ENCODE measurements at regions not wholly inside any gene's neighbourhood (a gene's known extent, or its start where the extent isn't known, plus 50 kb on each side); places are given as distances from the start of the nearest gene placed in this dataset.

GRCh38 chr13:64305246-64305645 lies 2889.6 kb upstream of the PCDH20 start:
- intact Hi-C loops (cut with DNase I) = no loop called here
- H3K27ac ChIP-seq = no peak overlapping the region
- H3K9me3 ChIP-seq = no peaks in the 10 kb centered on the region
- no peaks in the 10 kb centered on the region for H3K27me3 ChIP-seq (replicated peaks; ENCODE audit: insufficient read depth)
- no peaks in the 10 kb centered on the region for H3K4me1 ChIP-seq (replicated peaks)
- DNase-seq (ENCODE audit: low spot score) = no peak
- no peaks in the 10 kb centered on the region for H3K36me3 ChIP-seq
- TF ChIP-seq POLR2AphosphoS5 (IDR thresholded peaks at IDR 0.05) = no peak
- TF ChIP-seq POLR2A (IDR thresholded peaks at IDR 0.05) = no peak
- TF ChIP-seq CTCF (IDR thresholded peaks at IDR 0.05) = no peak
- H3K4me3 ChIP-seq = no peak overlapping the region

DNA sequence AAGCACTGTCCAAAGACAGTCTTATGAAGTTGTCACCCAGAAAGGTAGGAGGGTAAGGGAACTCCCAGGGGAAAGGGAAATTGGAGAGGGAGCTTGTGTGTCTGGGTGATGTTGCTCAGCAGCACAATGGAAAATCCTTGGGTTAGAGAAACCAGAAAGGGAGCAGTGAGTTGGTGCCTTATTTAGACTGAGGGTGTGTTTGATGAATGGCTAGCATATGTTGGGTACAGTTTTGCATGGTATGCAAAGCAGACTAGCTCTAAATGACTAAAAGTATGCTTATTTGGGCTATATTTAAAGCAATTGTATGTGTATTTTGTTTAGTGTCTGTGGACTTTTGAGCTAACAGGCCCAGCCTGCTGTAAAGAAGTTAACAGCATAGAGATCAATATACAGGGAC lies 2884.6 kb upstream of the PCDH20 start:
- intact Hi-C loops (cut with DNase I) = no loop called here
- H3K4me1 ChIP-seq (replicated peaks) = no peaks in the 10 kb centered on the region
- TF ChIP-seq CTCF (IDR thresholded peaks at IDR 0.05) (no peak), POLR2A (IDR thresholded peaks at IDR 0.05) (no peak), POLR2AphosphoS5 (IDR thresholded peaks at IDR 0.05) (no peak)
- no peaks in the 10 kb centered on the region for H3K27me3 ChIP-seq (replicated peaks; ENCODE audit: insufficient read depth)
- no peak for DNase-seq (ENCODE audit: low spot score)
- H3K4me3 ChIP-seq = no peak overlapping the region
- H3K27ac ChIP-seq = no peak overlapping the region
- no peaks in the 10 kb centered on the region for H3K9me3 ChIP-seq
- H3K36me3 ChIP-seq = no peaks in the 10 kb centered on the region

DNA sequence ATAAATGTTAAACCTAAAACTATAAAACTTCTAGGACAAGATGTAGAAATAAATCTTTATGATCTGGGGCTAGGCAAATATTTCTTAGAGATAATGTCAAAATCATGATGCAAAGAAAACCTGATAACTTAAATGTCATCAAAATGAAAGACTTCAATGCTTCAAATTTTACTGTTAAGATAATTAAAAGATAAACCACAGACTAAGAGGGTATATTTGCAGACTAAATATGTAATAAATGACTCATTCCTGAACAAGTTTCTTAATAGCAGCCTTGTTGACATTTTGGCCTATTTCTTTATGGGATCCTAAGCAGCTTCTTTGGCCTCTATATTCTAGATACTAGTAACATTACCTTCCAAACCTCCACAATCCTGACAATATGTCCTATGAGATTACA lies 2878.3 kb upstream of the PCDH20 start:
- intact Hi-C loops (cut with DNase I) = no loop called here
- TF ChIP-seq CTCF (IDR thresholded peaks at IDR 0.05) (no peak), POLR2AphosphoS5 (IDR thresholded peaks at IDR 0.05) (no peak), POLR2A (IDR thresholded peaks at IDR 0.05) (no peak)
- DNase-seq (ENCODE audit: low spot score) = no peak
- H3K27me3 ChIP-seq (replicated peaks; ENCODE audit: insufficient read depth) = no peaks in the 10 kb centered on the region
- no peaks in the 10 kb centered on the region for H3K36me3 ChIP-seq
- no peak overlapping the region for H3K4me3 ChIP-seq
- no peaks in the 10 kb centered on the region for H3K9me3 ChIP-seq
- H3K4me1 ChIP-seq (replicated peaks) = no peaks in the 10 kb centered on the region
- no peak overlapping the region for H3K27ac ChIP-seq

DNA sequence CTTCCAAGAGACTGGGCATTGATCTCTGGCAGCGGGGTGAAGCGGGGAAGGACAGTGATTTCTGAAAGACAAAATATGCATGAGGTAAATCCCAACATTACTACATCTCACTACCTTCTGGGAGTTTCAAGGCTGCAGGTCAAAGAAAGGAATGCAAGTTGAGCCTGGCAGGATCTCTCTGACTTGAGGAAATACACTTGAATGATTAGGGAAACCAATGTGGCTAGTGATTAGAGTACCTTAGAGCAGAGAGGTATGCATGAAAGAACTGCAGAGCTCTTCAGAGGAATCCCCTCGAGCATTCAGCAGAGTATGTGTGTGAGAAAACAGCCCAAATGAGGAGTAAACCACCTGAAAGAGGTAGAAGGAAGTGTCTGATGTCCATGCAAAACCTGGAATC lies 2874.1 kb upstream of the PCDH20 start:
- TF ChIP-seq POLR2AphosphoS5 (IDR thresholded peaks at IDR 0.05) (no peak), POLR2A (IDR thresholded peaks at IDR 0.05) (no peak), CTCF (IDR thresholded peaks at IDR 0.05) (no peak)
- Histone ChIP-seq H3K4me1 (replicated peaks) (no peaks in the 10 kb centered on the region), H3K4me3 (no peak overlapping the region), H3K27ac (no peak overlapping the region), H3K9me3 (no peaks in the 10 kb centered on the region), H3K36me3 (no peaks in the 10 kb centered on the region), H3K27me3 (replicated peaks; ENCODE audit: insufficient read depth) (no peaks in the 10 kb centered on the region)
- intact Hi-C loops (cut with DNase I) = no loop called here
- WGBS = 91% methylated on average over 3 of the region's 3 CpGs
- DNase-seq (ENCODE audit: low spot score) = no peak

GRCh38 chr13:64283926-64284325 lies 2868.3 kb upstream of the PCDH20 start:
- Histone ChIP-seq H3K4me3 (no peak overlapping the region), H3K4me1 (replicated peaks) (no peaks in the 10 kb centered on the region), H3K27ac (no peak overlapping the region), H3K27me3 (replicated peaks; ENCODE audit: insufficient read depth) (no peaks in the 10 kb centered on the region), H3K36me3 (no peaks in the 10 kb centered on the region), H3K9me3 (no peaks in the 10 kb centered on the region)
- intact Hi-C loops (cut with DNase I) = no loop called here
- no peak for DNase-seq (ENCODE audit: low spot score)
- 76% methylated on average over 2 of the region's 2 CpGs for WGBS
- TF ChIP-seq POLR2AphosphoS5 (IDR thresholded peaks at IDR 0.05) (no peak), POLR2A (IDR thresholded peaks at IDR 0.05) (no peak), CTCF (IDR thresholded peaks at IDR 0.05) (no peak)

Measured in prostate gland (tissue), 2 donors.